Esophagus muscularis mucosa (tissue), 4 donors: ENCODE measurements at regions not wholly inside any gene's neighbourhood (a gene's known extent, or its start where the extent isn't known, plus 50 kb on each side); places are given as distances from the start of the nearest gene placed in this dataset.

Experiments used
- CTCF ChIP-seq, 3 experiments: fragments of 200-600 bp in 2 of 3; fragments of 450-650 bp in 1 of 3; sonication (generic) in 2 of 3; IDR thresholded peaks; one replicate each; pipeline ENCODE4 v1.5.1; 2017 to 2019; ENCODE audit warnings: antibody characterized with exemption in 3 of 3, mild to moderate bottlenecking in 2 of 3, moderate library complexity in 1 of 3
- EP300 ChIP-seq: sonication (generic); formaldehyde crosslinking; IDR thresholded peaks from one replicate; pipeline ENCODE4 v1.6.1; 2017; ENCODE audit warnings: antibody characterized with exemption
- POLR2A ChIP-seq: fragments of 450-650 bp; IDR thresholded peaks from one replicate; pipeline ENCODE4 v1.6.1; 2017; ENCODE audit warnings: antibody characterized with exemption, moderate library complexity, mild to moderate bottlenecking, low read depth
- POLR2AphosphoS5 ChIP-seq, 2 donors: sonication (generic); formaldehyde crosslinking; IDR thresholded peaks; one replicate each; pipeline ENCODE4 v1.6.1; 2017; ENCODE audit warnings: antibody characterized with exemption in 2 of 2

GRCh38 chr7:14960721-14961120 is 58.2 kb upstream of the DGKB start:
- TF ChIP-seq EP300 (no peak), CTCF (IDR thresholded peaks at IDR 0.05) (no peak), POLR2A (no peak), POLR2AphosphoS5 (IDR thresholded peaks at IDR 0.05) (no peak)
